Hepatocyte (in vitro differentiated cells): ENCODE measurements at regions not wholly inside any gene's neighbourhood (a gene's known extent, or its start where the extent isn't known, plus 50 kb on each side); places are given as distances from the start of the nearest gene placed in this dataset.
"Not testable (repeated sequence)": the region's sequence is repeated elsewhere in the genome, so short reads cannot be mapped to it uniquely, and the experiment has no call there.

Experiments used
- DNase-seq: peaks from one replicate; pipeline ENCODE4 v3.0.0-alpha.2; 2016; ENCODE audit warnings: low spot score
- H2AFZ ChIP-seq: fragments of 200-600 bp; sonication (generic); 2 replicates; pipeline ENCODE4 v1.6.0; 2016; ENCODE audit warnings: antibody characterized with exemption, mild to moderate bottlenecking
- H3K27ac ChIP-seq: fragments of 200-600 bp; sonication (generic); 2 replicates; pipeline ENCODE4 v1.5.1; 2016; ENCODE audit warnings: mild to moderate bottlenecking
- H3K27me3 ChIP-seq: fragments of 200-600 bp; sonication (generic); 2 replicates; pipeline ENCODE4 v1.6.1; 2016
- H3K36me3 ChIP-seq: fragments of 200-600 bp; sonication (generic); replicated peaks from 2 replicates; pipeline ENCODE4 v1.5.1; 2016; ENCODE audit warnings: low read depth; ENCODE audit not compliant: insufficient read depth
- H3K4me1 ChIP-seq: fragments of 200-600 bp; sonication (generic); 2 replicates; pipeline ENCODE4 v1.5.1; 2016; ENCODE audit warnings: mild to moderate bottlenecking, moderate library complexity; ENCODE audit not compliant: insufficient read depth
- H3K4me2 ChIP-seq: fragments of 200-600 bp; sonication (generic); 2 replicates; pipeline ENCODE4 v1.6.0; 2016
- H3K4me3 ChIP-seq: fragments of 200-600 bp; sonication (generic); 2 replicates; pipeline ENCODE4 v1.5.1; 2016; ENCODE audit warnings: mild to moderate bottlenecking
- H3K79me2 ChIP-seq: fragments of 200-600 bp; sonication (generic); 2 replicates; pipeline ENCODE4 v1.6.0; 2017; ENCODE audit warnings: mild to moderate bottlenecking
- H3K9me2 ChIP-seq: fragments of 200-600 bp; sonication (generic); replicated peaks from 2 replicates; pipeline ENCODE4 v1.6.0; 2017; ENCODE audit warnings: mild to moderate bottlenecking; ENCODE audit not compliant: insufficient read depth
- H3K9me3 ChIP-seq: fragments of 200-600 bp; sonication (generic); 2 replicates; pipeline ENCODE4 v1.5.1; 2016; ENCODE audit warnings: low read depth, mild to moderate bottlenecking
- H4K20me1 ChIP-seq: fragments of 200-600 bp; sonication (generic); 2 replicates; pipeline ENCODE4 v1.6.0; 2016; ENCODE audit warnings: mild to moderate bottlenecking; ENCODE audit not compliant: insufficient read depth, poor library complexity, severe bottlenecking
- CTCF ChIP-seq: fragments of 200-600 bp; sonication (generic); IDR thresholded peaks from 2 replicates; pipeline ENCODE4 v1.5.1; 2016; ENCODE audit warnings: antibody characterized with exemption, mild to moderate bottlenecking; ENCODE audit not compliant: poor library complexity
- EZH2 ChIP-seq: fragments of 200-600 bp; sonication (generic); IDR thresholded peaks from 2 replicates; pipeline ENCODE4 v1.6.1; 2016; ENCODE audit warnings: antibody characterized with exemption, mild to moderate bottlenecking, borderline replicate concordance
- EZH2phosphoT487 ChIP-seq: fragments of 200-600 bp; sonication (generic); IDR thresholded peaks from one replicate; pipeline ENCODE4 v1.6.1; 2018; ENCODE audit warnings: antibody characterized with exemption, mild to moderate bottlenecking, low read depth, moderate library complexity; ENCODE audit not compliant: unreplicated experiment, severe bottlenecking
- WGBS: methylation state at CpG from one replicate; pipeline ENCODE4 v1.1.6; 2016; ENCODE audit warnings: low lambda C conversion rate; ENCODE audit errors: missing lambda C conversion rate; 5-methylcytosine and 5-hydroxymethylcytosine counted together

GRCh38 chr14:27634056-27634970 lies 1036.5 kb upstream of the NOVA1 start:
- Histone ChIP-seq H3K36me3 (no peaks in the 10 kb centered on the region), H3K79me2 (no peaks in the 10 kb centered on the region), H3K4me2 (no peak overlapping the region), H3K27ac (no peak overlapping the region), H3K4me3 (no peak overlapping the region), H4K20me1 (no peaks in the 10 kb centered on the region), H3K9me2 (no peaks in the 10 kb centered on the region), H3K9me3 (no peaks in the 10 kb centered on the region), H3K4me1 (no peaks in the 10 kb centered on the region), H3K27me3 (no peaks in the 10 kb centered on the region), H2AFZ (no peak overlapping the region)
- no peak for TF ChIP-seq EZH2
- TF ChIP-seq EZH2phosphoT487 = no peak
- TF ChIP-seq CTCF = no peak
- WGBS = 90% methylated on average over 15 of the region's 15 CpGs
- no peak for DNase-seq

- DNase-seq, H3K27me3 ChIP-seq, H3K36me3 ChIP-seq, H3K4me1 ChIP-seq, H3K9me2 ChIP-seq, H3K27ac ChIP-seq, H3K79me2 ChIP-seq, H3K4me2 ChIP-seq, H4K20me1 ChIP-seq, H3K4me3 ChIP-seq, H3K9me3 ChIP-seq, H2AFZ ChIP-seq: not testable (repeated sequence)
- 95% methylated on average over 1 of the region's 1 CpG for WGBS
Measured at GRCh38 chr14:27640688-27641087, 1042.9 kb upstream of the NOVA1 start.

GRCh38 chr14:27642251-27642866 lies 1044.5 kb upstream of the NOVA1 start:
- TF ChIP-seq CTCF = no peak
- no peak for TF ChIP-seq EZH2
- no peak for DNase-seq
- Histone ChIP-seq H3K9me2 (no peaks in the 10 kb centered on the region), H3K27me3 (no peaks in the 10 kb centered on the region), H3K36me3 (no peaks in the 10 kb centered on the region), H3K27ac (no peak overlapping the region), H3K4me1 (no peaks in the 10 kb centered on the region), H3K4me3 (no peak overlapping the region), H2AFZ (no peak overlapping the region), H3K79me2 (no peaks in the 10 kb centered on the region), H3K4me2 (no peak overlapping the region), H4K20me1 (no peaks in the 10 kb centered on the region), H3K9me3 (peaks cover 4% of the 10 kb centered on the region)
- WGBS = 97% methylated on average over 1 of the region's 1 CpG

GRCh38 chr14:27660683-27661082 lies 1062.8 kb upstream of the NOVA1 start:
- 72% methylated on average over 1 of the region's 1 CpG for WGBS
- H4K20me1 ChIP-seq = no peaks in the 10 kb centered on the region
- H3K4me2 ChIP-seq = no peak overlapping the region
- no peaks in the 10 kb centered on the region for H3K9me3 ChIP-seq
- TF ChIP-seq EZH2 (no peak), CTCF (no peak), EZH2phosphoT487 (no peak)
- no peaks in the 10 kb centered on the region for H3K27me3 ChIP-seq
- H3K4me3 ChIP-seq = no peak overlapping the region
- H3K27ac ChIP-seq = no peak overlapping the region
- DNase-seq = no peak
- no peaks in the 10 kb centered on the region for H3K79me2 ChIP-seq
- H3K36me3 ChIP-seq = no peaks in the 10 kb centered on the region
- H3K9me2 ChIP-seq = no peaks in the 10 kb centered on the region
- H3K4me1 ChIP-seq = no peaks in the 10 kb centered on the region
- H2AFZ ChIP-seq = no peak overlapping the region
